ENCODE measurements at regions not wholly inside any gene's neighbourhood (a gene's known extent, or its start where the extent isn't known, plus 50 kb on each side); places are given as distances from the start of the nearest gene placed in this dataset.

DNA sequence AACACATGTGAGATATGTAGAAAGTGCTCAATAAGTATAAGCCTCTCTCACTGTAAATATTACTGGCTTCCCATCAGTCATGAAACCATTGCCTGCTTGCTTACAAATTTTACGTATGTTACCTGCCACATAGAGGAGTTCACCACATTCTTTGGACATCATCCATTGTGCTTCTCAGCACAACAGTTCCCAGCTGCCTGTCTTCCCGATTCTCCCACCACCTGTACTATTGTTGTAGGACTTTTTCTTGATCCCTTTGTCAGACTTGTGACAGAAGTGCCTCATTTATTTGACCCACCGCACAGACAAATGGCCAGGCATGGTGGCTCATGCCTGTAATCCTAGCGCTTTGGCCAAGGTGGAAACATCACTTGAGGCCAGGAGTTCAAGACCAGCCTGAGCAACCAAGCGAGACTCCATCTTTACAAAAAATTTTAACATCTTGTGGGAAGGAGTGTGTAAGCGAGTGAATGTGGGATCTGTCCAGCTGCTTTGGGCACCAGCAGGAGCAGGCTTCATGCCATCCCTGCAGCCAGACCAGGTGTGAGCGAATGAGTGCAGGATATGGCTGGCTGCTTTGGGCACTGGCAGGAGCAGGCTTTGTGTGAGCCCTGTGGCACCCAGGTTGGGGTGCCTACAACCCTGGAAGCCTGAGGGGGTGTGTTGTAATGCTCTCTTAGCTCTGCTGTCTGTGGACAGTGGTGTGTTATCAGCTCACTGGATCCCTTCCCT is 139.9 kb upstream of the ELL2 start:
- TF ChIP-seq, protein P1, sequence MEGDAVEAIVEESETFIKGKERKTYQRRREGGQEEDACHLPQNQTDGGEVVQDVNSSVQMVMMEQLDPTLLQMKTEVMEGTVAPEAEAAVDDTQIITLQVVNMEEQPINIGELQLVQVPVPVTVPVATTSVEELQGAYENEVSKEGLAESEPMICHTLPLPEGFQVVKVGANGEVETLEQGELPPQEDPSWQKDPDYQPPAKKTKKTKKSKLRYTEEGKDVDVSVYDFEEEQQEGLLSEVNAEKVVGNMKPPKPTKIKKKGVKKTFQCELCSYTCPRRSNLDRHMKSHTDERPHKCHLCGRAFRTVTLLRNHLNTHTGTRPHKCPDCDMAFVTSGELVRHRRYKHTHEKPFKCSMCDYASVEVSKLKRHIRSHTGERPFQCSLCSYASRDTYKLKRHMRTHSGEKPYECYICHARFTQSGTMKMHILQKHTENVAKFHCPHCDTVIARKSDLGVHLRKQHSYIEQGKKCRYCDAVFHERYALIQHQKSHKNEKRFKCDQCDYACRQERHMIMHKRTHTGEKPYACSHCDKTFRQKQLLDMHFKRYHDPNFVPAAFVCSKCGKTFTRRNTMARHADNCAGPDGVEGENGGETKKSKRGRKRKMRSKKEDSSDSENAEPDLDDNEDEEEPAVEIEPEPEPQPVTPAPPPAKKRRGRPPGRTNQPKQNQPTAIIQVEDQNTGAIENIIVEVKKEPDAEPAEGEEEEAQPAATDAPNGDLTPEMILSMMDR (IDR thresholded peaks at IDR 0.05) = no peak
- no peak for TF ChIP-seq POLR2A (IDR thresholded peaks at IDR 0.05)

Measured in lower leg skin (tissue), 3 donors.